GM19240 (cell line): ENCODE measurements at regions not wholly inside any gene's neighbourhood (a gene's known extent, or its start where the extent isn't known, plus 50 kb on each side); places are given as distances from the start of the nearest gene placed in this dataset.
A peak's percentile ranks its signal among the peaks of the same experiment; 100 is the strongest.

ENCODE experiments used
- DNase-seq: peaks from one replicate; pipeline ENCODE4 v3.0.0; 2011; ENCODE audit warnings: low spot score; ENCODE audit not compliant: insufficient read length

DNA sequence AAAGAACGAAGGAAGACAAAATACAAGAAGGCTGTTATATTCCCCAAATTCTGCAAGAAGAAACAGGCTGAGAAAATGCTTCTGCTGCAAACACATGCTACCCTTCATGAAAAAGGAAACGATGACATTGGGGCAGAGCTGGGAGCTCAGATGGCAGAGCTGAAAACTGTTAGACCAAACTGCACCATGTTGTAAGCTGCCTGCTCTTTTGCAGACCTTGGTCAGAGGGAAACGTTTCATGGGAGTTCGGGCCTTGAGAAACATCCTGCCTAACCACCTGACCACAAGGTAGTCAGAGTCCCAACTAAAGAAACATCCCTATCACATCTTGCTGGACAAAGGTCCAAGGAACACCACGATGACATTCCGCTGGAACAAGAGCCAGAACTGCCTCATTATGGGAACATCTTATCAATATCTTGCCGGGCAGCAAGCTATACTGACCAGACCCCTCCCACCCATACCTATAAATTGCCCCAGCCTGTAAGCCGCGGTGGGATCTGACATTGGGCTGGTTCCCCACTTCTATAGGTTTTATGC is 110.7 kb upstream of the CTSC start:
- DNase-seq: no peak

GRCh38 chr11:88447281-88447680 is 109.7 kb upstream of the CTSC start:
- no peak for DNase-seq

GRCh38 chr11:88439356-88439755 is 101.8 kb upstream of the CTSC start:
- DNase-seq: no peak

GRCh38 chr11:88438721-88439120 is 101.2 kb upstream of the CTSC start:
- DNase-seq: no peak

DNA sequence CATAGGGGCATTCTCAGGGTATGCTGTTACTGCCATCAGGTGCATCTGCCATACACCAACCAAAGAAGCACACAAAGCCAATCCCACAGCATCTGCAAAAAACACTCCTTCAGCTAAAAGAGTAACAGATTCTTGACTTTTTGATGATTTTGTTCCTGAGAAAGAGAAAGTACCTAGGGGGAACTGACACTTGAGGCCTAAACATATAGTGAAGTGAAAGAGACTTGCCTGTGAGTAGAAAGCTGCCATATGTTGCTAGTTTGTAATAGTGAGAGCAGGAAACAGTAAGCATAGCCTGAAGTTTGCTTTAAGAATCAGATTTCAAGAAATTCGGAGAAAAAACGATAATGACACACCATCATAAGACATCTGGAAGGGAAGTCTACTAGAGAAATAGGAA is 97.9 kb upstream of the CTSC start:
- DNase-seq: peak; percentile 38

- DNase-seq: no peak
These were observed 96.9 kb upstream of the CTSC start for GRCh38 chr11:88434333-88434976.

- no peak for DNase-seq
These were observed 96.1 kb upstream of the CTSC start for GRCh38 chr11:88433536-88434230.

DNA sequence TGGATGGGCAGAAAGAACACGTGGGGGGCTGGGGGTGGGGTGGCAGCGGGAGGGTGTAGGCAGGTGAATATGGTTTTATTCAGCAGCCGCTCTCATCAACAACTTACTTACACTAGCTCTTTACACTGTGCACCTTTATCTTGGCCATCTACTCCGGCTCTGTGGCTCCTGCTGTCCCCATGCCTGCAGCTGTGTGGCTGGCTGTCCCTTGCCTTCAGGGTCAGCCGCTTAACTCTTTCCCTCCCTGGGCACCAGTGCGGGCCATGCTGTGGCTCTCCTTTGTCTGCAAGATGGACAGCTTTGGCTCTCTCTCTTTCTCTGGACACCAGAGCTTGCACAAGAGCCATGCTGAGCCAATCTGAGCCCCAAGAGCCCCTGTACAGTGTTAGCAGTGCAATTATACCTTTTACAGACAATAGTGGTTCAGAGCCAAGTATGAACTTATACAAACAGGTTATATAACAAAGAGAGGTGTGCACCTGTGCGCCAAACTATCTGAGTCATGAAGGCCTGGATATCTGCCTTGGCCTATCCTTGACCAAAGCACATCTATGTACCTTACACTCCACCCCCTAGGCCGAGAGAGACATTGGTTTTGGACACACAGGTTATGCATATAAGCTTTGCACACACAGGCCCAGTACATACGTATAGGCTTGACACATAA is 94.3 kb upstream of the CTSC start:
- no peak for DNase-seq

DNA sequence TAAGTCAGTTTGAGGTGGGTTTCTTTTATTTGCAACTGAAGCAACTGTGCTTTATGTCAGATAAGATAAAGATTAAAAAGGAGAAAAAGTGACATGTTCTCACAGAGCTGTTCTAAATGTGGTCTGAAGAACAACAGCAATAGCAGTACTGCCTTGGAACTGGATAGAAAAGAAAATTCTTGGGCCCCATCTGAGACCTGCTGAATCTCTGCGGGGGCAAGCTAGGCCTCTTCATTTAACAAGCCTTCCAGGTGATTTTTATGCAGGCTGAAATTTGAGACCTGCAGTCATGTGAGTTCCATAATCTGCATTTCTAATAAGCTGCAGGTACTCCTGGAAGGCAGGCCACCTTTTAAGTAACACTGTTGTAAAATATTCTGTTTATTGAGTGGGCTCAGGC is 91.4 kb upstream of the CTSC start:
- DNase-seq: no peak

GRCh38 chr11:88427719-88428118 is 90.2 kb upstream of the CTSC start:
- no peak for DNase-seq

DNA sequence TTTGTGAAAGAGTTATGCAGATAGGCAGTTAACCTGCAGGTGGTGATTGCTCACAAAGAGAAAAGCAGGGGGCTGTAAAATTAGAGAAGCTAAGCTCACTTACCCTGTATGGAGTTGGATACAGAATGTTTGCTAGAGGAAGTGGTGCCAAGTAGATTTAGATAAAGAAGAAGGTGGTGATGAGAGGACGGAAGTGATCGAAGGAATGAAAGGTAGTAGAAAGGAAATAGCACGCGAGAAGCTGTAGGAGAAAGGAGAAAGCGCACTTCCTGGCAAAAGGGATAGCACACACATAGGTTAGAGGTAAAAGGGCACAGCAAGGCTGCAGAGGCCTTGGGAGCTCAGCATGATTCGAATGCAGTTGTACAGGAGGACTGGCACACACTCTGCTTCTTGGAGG is 87.3 kb upstream of the CTSC start:
- no peak for DNase-seq

GRCh38 chr11:88421530-88421929 is 84.0 kb upstream of the CTSC start:
- no peak for DNase-seq

- no peak for DNase-seq
These were observed 82.7 kb upstream of the CTSC start for GRCh38 chr11:88420165-88420791.

DNA sequence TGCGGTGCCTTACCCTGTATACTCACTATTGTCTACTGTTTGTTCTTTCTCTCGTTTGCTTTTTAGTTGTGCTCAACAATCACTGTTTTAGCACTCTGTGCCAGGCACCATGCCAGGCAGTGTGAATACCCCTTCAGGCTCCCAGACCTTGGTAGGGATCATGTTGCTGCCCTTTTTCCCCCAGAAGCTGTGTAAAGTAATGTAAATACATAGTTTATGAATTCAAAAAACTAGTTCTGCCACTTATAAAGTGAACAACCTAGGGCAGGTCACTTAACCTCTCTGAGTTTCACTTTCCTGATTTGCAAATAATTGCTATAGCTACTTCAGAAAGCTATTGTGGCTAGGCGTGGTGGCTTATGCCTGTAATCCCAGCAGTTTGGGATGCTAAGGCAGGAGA is 81.0 kb upstream of the CTSC start:
- DNase-seq: no peak

GRCh38 chr11:88415495-88415894 is 78.0 kb upstream of the CTSC start:
- no peak for DNase-seq

- no peak for DNase-seq
These were observed 77.5 kb upstream of the CTSC start for GRCh38 chr11:88414981-88415413.

DNA sequence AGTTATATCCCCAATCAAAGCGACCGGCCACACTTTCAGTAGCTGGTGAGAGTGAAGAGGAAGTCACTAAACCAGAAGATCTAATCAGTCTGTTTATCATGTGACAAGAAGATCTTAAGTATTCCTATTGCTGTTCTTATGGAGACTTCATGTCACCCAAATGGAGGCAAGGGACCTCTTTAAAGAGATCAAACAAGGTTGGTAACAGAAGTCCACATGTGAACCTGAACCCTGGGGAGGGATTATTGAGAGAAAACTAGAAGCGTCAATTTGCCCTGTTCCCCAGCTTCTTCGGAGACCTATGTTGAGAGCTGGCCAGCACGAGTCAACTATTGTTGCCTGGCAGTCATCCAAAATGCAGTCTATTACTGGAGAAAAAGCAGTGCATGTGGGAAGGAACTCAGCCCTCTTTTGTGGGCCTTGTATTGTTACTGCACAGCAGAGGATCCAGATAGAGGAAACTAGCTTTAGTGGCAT is 76.9 kb upstream of the CTSC start:
- DNase-seq: no peak

GRCh38 chr11:88411265-88411664 is 73.7 kb upstream of the CTSC start:
- no peak for DNase-seq

DNA sequence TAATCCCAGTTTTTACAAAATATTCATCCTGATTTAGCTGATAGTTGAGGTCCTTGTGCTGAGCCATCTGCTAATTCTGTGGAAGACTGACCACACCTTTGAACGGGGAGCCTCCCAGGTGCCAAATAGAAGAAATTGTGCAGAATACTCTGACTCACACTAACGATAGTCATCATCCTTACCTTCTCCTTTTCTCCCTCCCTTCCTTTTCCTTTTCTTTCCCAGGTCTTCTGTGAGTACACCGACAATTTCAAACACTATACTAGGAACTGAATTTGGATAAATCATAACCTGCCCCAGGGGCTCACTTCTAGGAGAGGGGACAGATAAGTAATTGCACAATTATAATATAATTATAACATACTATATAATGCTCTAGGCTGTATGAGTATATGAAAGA is 73.1 kb upstream of the CTSC start:
- DNase-seq: no peak

DNA sequence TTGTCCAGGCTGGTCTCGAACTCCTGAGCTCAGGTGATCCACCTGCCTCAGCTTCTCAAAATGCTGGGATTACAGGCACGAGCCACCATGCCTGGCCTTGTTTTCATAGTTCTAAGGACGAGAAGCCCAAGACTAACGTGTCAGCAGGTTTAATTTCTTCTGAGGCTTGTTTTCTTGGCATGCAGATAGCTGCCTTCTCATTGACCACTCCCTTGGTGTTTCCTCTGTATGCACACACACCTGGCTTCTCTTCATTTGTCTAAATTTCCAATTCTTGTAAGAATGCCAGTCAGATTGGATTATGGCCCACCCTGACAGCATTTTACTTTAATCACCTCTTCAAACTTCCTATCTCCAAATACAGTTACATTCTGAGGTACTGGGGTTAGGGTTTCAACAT is 72.5 kb upstream of the CTSC start:
- DNase-seq: no peak

GRCh38 chr11:88406876-88407275 is 69.3 kb upstream of the CTSC start:
- DNase-seq: no peak

GRCh38 chr11:88405853-88406252 is 68.3 kb upstream of the CTSC start:
- DNase-seq: no peak
